Ovary (tissue), 3 donors: ENCODE measurements at regions not wholly inside any gene's neighbourhood (a gene's known extent, or its start where the extent isn't known, plus 50 kb on each side); places are given as distances from the start of the nearest gene placed in this dataset.

Experiments
- CTCF ChIP-seq, 3 donors: fragments of 450-650 bp in 2 of 3; fragments of 200-600 bp in 1 of 3; IDR thresholded peaks; one replicate each; pipeline versions ENCODE4 v1.5.1 to v1.8.0; 2016 to 2022; ENCODE audit warnings: antibody characterized with exemption in 3 of 3, mild to moderate bottlenecking in 1 of 3
- EP300 ChIP-seq: sonication (generic); formaldehyde crosslinking; IDR thresholded peaks from one replicate; pipeline ENCODE4 v1.6.1; 2017; ENCODE audit warnings: antibody characterized with exemption
- POLR2A ChIP-seq: fragments of 450-650 bp; IDR thresholded peaks from one replicate; pipeline ENCODE4 v1.6.1; 2017; ENCODE audit warnings: antibody characterized with exemption, mild to moderate bottlenecking, moderate library complexity
- donor health status: DM: no; HTN: no; CAD: no.

GRCh38 chr11:127080735-127081134, 80.2 kb upstream of the KIRREL3 start:
- TF ChIP-seq CTCF (IDR thresholded peaks at IDR 0.05) (no peak), POLR2A (no peak), EP300 (no peak)
